CD4-positive, alpha-beta T cell treated with Interleukin-4 for 4 hours (primary cell): ENCODE measurements at regions not wholly inside any gene's neighbourhood (a gene's known extent, or its start where the extent isn't known, plus 50 kb on each side); places are given as distances from the start of the nearest gene placed in this dataset.

Experiments used
- DNase-seq: peaks from one replicate; pipeline ENCODE4 v3.0.0-alpha.2; 2020

- DNase-seq: no peak
Measured at GRCh38 chr12:116404913-116405611, 127.6 kb upstream of the MED13L start.

DNA sequence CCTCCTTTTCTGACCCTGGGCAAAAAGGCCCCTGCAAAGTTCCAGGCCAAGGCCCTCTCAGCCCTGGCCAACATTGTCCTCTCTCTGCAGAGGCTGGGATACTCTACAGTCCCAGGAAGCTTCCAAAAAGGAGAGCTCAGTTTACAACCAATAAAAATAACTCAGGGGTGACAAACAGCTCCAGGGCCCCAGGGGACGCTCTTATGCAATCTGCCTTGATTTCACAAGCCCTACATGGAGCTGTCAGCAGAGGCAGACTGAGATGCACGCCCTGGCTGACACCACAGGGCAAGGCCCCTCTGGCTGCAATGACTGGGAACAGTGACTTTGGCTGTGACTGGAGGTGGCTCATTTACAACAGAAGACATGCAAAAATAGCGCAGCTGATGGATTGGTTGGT lies 129.0 kb upstream of the MED13L start:
- DNase-seq: peak; percentile 5

DNA sequence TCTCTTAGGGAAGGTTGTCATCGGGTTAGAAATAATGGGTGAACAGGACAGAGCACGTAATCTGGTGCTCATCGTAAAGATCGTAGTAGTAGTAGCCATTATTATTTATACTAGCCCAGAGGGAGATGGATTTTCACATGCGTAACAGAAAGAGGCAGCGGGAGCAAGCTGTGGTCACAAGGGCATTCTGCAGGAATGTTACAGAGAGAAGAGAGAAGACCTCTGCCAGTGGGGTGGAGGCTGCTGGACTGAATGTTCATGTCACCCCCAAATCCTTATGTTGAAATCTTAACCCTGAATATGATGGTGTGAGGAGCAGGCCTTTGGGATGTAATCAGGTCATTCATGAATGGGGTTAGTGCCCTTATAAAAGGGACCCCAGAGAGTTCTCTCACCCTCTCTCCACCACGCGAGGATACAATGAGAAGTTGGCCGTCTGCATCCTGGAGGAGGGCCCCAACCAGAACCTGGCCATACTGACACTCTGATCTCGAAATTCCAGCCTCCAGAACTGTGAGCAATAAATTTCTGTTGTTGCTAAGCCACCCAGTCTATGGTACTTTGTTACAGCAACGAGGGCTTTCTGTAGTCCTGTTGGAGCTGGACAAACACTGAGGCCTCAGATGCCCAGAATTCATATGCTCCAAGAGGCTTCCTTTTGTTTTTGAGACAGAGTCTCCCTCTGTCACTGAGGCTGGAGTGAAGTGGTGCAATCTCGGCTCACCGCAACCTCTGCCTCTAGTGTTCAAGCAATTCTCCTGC lies 131.2 kb upstream of the MED13L start:
- DNase-seq: no peak

GRCh38 chr12:116411977-116412376 lies 134.5 kb upstream of the MED13L start:
- no peak for DNase-seq

DNA sequence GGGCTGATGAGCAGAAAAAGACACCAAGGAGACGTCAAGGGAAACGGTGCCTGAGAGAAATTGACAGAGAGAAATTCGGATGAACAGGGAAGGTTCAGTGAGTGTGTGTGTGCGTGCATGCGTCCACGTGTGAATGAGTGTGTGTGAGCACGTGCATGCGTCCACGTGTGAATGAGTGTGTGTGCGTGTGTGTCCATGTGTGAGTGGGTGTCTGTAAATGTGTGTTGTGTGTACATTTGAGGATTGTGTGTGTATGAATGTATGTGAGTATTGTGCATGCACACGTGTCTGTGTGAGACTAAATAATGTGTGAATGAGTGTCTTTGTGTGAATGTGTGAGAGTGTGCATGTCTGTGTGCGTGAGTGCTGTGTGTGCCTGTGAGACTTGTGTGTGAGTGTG lies 137.4 kb upstream of the MED13L start:
- DNase-seq: no peak

GRCh38 chr12:116415408-116416108 lies 138.1 kb upstream of the MED13L start:
- no peak for DNase-seq

GRCh38 chr12:116416166-116416565 lies 138.7 kb upstream of the MED13L start:
- DNase-seq: no peak

DNA sequence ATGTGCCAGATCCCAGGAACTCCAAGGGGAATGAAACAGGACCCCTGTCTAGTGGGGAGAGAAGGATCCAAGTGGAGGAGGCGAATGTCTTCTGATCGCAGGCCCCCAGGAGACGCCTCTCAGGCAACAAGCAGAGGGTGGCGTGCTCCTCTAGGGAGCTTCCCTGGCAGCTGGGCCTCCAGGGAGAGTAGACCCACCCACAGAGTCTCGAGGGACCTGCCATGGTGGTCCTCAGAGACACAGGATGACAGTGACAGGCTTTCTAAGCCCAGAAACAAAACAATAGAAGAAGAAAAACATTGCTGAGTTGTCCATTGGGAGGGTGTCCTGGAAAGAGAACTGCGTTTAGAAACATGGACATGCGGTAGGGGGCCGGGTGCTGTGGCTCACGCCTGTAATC lies 140.6 kb upstream of the MAP1LC3B2 start:
- no peak for DNase-seq

DNA sequence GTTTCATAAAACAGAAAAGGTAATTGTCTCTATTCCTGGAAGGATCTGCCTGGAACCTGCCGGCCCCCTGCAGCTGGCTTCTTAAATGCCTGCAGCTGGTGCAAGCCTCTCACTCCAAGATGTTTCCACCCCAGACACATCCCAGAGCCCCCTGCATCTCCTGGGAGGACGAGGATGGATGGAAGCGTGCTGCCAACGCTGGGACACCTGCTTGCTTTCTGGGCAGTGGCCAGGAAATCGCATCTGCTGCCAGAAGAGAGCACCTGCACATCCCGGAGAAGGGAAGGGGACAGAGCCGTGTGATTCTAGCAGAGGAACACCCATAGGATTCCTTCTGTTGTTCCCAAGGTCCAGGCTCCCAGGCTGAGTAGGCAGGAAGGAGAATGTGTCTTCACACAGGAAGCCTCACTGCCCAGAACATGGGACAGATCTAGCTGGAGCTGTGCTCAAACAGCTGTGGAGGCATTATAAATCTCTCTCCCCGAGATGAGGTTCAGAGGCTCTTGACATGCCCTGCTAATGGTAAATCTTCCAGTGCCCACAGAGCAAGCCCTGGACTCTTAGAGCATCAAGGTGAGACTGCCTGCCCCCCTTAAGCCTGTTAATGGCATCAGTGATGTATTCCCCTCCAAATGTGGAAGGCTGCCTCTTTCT lies 138.8 kb upstream of the MAP1LC3B2 start:
- DNase-seq: no peak

- no peak for DNase-seq
Measured at GRCh38 chr12:116421785-116422538, 137.2 kb upstream of the MAP1LC3B2 start.

DNA sequence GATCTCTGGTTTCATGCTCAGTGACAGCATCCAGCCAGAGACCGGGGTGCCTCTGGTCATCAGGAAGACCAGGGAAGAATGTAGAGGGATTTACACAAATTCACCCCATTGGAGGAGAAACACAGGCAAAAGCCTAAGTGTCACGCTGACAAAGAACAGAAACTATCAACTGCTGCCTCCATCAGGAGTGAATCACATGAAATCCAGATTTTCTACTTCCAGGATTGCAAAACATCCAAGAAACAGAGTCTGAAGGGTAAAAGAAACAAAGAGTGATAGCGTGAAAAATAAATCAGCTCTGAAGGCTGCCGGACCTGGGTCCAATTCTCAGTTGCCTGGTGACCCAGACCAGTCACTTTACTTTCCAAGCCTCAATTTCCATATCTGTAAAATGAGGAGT lies 136.1 kb upstream of the MAP1LC3B2 start:
- no peak for DNase-seq

- no peak for DNase-seq
Measured at GRCh38 chr12:116425256-116426193, 133.7 kb upstream of the MAP1LC3B2 start.

DNA sequence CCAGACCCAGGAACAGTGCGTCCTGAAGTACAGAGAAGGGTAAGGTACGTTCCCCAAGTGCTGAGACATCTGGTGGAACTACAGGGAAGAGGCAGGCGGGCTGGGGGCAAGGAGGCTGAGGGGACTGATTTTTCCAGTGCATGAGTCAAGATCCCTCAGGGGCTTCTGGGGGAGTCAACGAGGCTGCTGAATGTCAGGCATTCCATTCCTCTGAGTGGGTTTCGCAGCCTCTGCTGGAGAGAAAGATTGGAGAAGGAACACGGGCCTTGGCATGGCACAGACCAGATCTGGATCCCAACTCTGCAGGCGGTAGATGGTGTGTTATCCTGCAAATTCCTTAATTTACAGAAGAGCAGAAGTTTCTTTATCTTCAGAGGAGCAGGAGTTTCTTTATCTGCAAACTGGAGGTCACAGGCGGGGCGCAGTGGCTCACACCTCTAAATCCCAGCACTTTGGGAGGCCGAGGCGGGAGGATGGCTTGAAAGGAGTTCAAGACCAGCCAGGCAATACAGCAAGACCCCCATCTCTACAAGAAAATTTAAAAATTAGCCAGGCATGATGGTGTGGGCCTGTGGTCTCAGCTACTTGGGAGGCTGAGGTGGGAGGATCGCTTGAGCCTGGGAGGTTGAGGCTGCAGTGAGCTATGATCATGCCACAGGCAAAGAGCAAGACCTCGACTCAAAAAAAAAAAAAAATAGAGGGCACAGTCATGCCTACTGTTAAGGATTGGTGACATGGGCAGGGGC lies 132.6 kb upstream of the MAP1LC3B2 start:
- no peak for DNase-seq

- DNase-seq: no peak
Measured at GRCh38 chr12:116427200-116427930, 131.8 kb upstream of the MAP1LC3B2 start.

- DNase-seq: no peak
Measured at GRCh38 chr12:116429826-116430360, 129.3 kb upstream of the MAP1LC3B2 start.

DNA sequence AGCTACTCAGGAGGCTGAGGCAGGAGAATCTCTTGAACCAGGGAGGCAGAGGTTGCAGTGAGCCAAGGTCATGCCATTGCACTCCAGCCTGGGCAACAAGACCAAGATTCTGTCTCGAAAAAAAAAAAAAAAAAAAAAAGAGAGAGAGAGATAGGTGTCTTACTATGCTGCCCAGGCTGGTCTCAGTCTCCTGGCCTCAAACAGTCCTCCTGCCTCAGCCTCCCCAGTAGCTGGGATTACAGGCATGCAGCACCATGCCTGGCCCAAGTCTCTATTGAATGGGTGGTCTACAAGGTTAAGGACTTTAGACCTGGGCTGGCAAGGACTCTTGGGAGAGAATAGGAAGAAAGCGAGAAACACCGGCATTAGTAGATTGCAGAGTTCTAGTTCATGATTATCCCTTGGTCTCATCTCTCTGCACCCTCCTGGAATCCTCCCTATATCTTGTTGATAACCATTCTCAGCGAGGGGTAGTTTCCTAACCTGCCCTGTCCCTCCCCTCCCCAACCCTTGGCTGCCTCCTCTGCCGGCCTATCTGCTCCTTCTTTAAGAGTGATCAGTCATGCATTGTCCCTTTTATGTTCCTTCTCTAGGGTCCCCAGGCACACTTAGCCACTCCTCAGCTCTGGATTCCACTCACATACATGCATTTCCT lies 128.1 kb upstream of the MAP1LC3B2 start:
- no peak for DNase-seq

GRCh38 chr12:116431677-116432300 lies 127.4 kb upstream of the MAP1LC3B2 start:
- no peak for DNase-seq

DNA sequence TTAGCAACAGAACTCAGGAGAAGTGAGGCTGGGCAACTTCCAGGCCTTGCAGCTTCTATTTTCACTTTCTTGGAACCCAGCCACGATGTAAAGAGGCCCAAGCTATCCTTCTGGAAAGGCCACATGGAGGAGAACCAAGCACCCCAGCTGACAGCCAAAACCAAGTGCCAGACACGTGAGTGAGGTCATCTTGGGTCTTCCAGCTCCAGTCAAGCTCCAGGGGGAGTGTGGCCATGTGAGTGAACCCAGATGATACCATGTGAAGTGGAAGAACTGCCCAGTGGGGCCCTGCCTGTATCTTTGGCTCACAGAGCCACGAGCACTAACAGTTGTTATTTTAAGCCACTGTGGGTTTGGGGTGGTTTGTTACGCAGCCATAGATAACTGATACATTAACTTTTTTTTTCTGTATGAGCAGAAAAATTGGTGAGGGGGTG lies 126.8 kb upstream of the MAP1LC3B2 start:
- DNase-seq: no peak

DNA sequence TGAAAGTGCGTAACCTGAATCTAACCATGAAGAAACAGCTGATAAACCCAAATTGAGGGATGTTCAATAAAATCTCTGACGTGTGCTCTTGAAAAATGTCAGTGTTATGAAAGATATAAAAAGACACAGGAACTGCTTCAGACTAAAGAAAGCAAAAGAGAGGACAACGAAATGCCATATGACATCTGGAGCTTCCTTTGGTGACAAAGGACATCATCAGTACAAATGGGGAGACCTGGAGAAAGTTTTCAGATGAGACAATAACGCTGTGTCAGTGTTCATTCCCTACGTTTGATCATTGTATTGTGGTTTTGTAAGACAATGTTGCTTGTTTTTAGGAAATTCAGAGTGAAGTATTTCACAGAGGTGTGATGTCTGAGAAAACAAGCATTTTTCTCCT lies 125.9 kb upstream of the MAP1LC3B2 start:
- no peak for DNase-seq
